Hepatocyte (in vitro differentiated cells): ENCODE measurements at regions not wholly inside any gene's neighbourhood (a gene's known extent, or its start where the extent isn't known, plus 50 kb on each side); places are given as distances from the start of the nearest gene placed in this dataset.

Experiments
- DNase-seq: peaks from one replicate; pipeline ENCODE4 v3.0.0-alpha.2; 2016; ENCODE audit warnings: low spot score
- H2AFZ ChIP-seq: fragments of 200-600 bp; sonication (generic); 2 replicates; pipeline ENCODE4 v1.6.0; 2016; ENCODE audit warnings: antibody characterized with exemption, mild to moderate bottlenecking
- H3K27ac ChIP-seq: fragments of 200-600 bp; sonication (generic); 2 replicates; pipeline ENCODE4 v1.5.1; 2016; ENCODE audit warnings: mild to moderate bottlenecking
- H3K27me3 ChIP-seq: fragments of 200-600 bp; sonication (generic); 2 replicates; pipeline ENCODE4 v1.6.1; 2016
- H3K36me3 ChIP-seq: fragments of 200-600 bp; sonication (generic); replicated peaks from 2 replicates; pipeline ENCODE4 v1.5.1; 2016; ENCODE audit warnings: low read depth; ENCODE audit not compliant: insufficient read depth
- H3K4me1 ChIP-seq: fragments of 200-600 bp; sonication (generic); 2 replicates; pipeline ENCODE4 v1.5.1; 2016; ENCODE audit warnings: mild to moderate bottlenecking, moderate library complexity; ENCODE audit not compliant: insufficient read depth
- H3K4me2 ChIP-seq: fragments of 200-600 bp; sonication (generic); 2 replicates; pipeline ENCODE4 v1.6.0; 2016
- H3K4me3 ChIP-seq: fragments of 200-600 bp; sonication (generic); 2 replicates; pipeline ENCODE4 v1.5.1; 2016; ENCODE audit warnings: mild to moderate bottlenecking
- H3K79me2 ChIP-seq: fragments of 200-600 bp; sonication (generic); 2 replicates; pipeline ENCODE4 v1.6.0; 2017; ENCODE audit warnings: mild to moderate bottlenecking
- H3K9me2 ChIP-seq: fragments of 200-600 bp; sonication (generic); replicated peaks from 2 replicates; pipeline ENCODE4 v1.6.0; 2017; ENCODE audit warnings: mild to moderate bottlenecking; ENCODE audit not compliant: insufficient read depth
- H3K9me3 ChIP-seq: fragments of 200-600 bp; sonication (generic); 2 replicates; pipeline ENCODE4 v1.5.1; 2016; ENCODE audit warnings: low read depth, mild to moderate bottlenecking
- H4K20me1 ChIP-seq: fragments of 200-600 bp; sonication (generic); 2 replicates; pipeline ENCODE4 v1.6.0; 2016; ENCODE audit warnings: mild to moderate bottlenecking; ENCODE audit not compliant: insufficient read depth, poor library complexity, severe bottlenecking
- EZH2 ChIP-seq: fragments of 200-600 bp; sonication (generic); IDR thresholded peaks from 2 replicates; pipeline ENCODE4 v1.6.1; 2016; ENCODE audit warnings: antibody characterized with exemption, mild to moderate bottlenecking, borderline replicate concordance
- EZH2phosphoT487 ChIP-seq: fragments of 200-600 bp; sonication (generic); IDR thresholded peaks from one replicate; pipeline ENCODE4 v1.6.1; 2018; ENCODE audit warnings: antibody characterized with exemption, mild to moderate bottlenecking, low read depth, moderate library complexity; ENCODE audit not compliant: unreplicated experiment, severe bottlenecking
- WGBS: methylation state at CpG from one replicate; pipeline ENCODE4 v1.1.6; 2016; ENCODE audit warnings: low lambda C conversion rate; ENCODE audit errors: missing lambda C conversion rate; 5-methylcytosine and 5-hydroxymethylcytosine counted together
- TF ChIP-seq, protein P1 (sequence below): fragments of 200-600 bp; sonication (generic); IDR thresholded peaks from 2 replicates; pipeline ENCODE4 v1.5.1; 2016; ENCODE audit warnings: antibody characterized with exemption, mild to moderate bottlenecking; ENCODE audit not compliant: poor library complexity

DNA sequence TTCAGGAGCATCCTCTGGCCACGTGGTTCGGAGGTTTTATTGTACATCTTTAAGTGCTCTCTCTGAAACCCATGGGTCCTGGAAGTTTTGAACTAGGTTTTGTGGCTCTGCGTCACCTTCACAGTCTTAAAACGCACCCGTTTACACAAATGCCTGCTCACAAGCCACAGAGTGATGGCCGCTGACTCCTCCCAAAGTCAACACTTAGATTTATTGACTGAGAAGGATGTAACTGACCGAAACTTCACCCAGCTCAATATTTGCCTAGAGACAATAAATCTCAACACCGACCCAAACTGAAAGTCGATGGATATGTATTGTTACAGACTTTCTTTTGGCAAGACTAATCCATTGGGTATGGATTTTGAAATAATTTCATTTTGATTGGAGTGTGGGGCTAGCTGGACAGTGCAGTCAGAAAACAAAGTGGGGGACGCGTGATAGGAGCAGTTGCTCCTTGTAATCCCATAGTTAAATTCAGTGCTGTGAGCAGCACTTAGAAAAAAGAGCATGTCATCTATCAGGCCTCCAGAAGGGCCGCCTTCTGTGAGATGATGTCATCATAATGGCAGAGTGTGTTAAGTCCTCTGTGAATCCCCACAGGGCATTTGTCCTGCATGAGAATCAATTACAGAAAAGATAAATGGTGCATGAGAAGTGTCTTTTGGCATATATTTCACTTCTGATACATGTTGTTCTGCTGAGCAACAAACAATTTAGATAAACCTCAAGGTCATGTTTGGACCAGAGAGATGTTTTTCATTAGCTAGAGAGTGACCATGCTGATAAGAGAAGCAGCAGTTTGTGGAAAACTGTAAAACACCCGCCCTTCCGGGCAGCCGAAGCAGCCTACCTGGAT lies 183.7 kb downstream of the INO80D start:
- TF ChIP-seq, protein P1, sequence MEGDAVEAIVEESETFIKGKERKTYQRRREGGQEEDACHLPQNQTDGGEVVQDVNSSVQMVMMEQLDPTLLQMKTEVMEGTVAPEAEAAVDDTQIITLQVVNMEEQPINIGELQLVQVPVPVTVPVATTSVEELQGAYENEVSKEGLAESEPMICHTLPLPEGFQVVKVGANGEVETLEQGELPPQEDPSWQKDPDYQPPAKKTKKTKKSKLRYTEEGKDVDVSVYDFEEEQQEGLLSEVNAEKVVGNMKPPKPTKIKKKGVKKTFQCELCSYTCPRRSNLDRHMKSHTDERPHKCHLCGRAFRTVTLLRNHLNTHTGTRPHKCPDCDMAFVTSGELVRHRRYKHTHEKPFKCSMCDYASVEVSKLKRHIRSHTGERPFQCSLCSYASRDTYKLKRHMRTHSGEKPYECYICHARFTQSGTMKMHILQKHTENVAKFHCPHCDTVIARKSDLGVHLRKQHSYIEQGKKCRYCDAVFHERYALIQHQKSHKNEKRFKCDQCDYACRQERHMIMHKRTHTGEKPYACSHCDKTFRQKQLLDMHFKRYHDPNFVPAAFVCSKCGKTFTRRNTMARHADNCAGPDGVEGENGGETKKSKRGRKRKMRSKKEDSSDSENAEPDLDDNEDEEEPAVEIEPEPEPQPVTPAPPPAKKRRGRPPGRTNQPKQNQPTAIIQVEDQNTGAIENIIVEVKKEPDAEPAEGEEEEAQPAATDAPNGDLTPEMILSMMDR, result no peak
- TF ChIP-seq EZH2phosphoT487 (no peak), EZH2 (no peak)
- WGBS, result 51% methylated on average over 15 of the region's 15 CpGs
- no peak overlapping the region for H2AFZ ChIP-seq
- H3K4me3 ChIP-seq, result no peak overlapping the region
- H3K4me2 ChIP-seq, result peak overlapping the region; percentile 49
- peak; percentile 75 for DNase-seq
- peaks cover 11% of the 10 kb centered on the region for H3K4me1 ChIP-seq
- H3K27ac ChIP-seq, result peak overlapping the region; percentile 84
- no peaks in the 10 kb centered on the region for H3K9me2 ChIP-seq
- H3K36me3 ChIP-seq, result no peaks in the 10 kb centered on the region
- H3K27me3 ChIP-seq, result no peaks in the 10 kb centered on the region
- no peaks in the 10 kb centered on the region for H3K79me2 ChIP-seq
- no peaks in the 10 kb centered on the region for H4K20me1 ChIP-seq
- H3K9me3 ChIP-seq, result no peaks in the 10 kb centered on the region

DNA sequence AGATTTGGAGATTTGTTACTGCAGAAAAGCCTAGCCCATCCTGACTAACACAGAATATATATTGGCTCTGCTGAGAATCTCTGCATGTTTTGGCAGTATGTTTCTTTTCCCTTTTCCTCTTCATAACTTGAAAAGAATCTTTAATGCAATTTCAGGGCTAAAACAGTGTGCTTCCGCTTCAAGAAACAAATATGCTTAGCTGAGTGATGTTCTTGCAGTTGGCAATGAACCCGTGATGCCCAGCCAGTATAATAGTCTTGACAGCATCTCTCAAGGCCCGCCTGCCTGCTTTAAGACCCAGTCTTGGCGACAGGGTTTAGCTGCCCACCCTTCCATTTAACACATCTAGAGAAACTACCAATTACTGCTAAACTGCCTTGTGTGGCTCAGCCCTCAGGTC lies 184.5 kb downstream of the INO80D start:
- H3K4me3 ChIP-seq, result no peak overlapping the region
- no peaks in the 10 kb centered on the region for H3K36me3 ChIP-seq
- 94% methylated on average over 4 of the region's 4 CpGs for WGBS
- H2AFZ ChIP-seq, result no peak overlapping the region
- no peak for TF ChIP-seq EZH2phosphoT487
- TF ChIP-seq, protein P1, result no peak
- no peak for TF ChIP-seq EZH2
- H3K79me2 ChIP-seq, result no peaks in the 10 kb centered on the region
- peaks cover 11% of the 10 kb centered on the region for H3K4me1 ChIP-seq
- peak overlapping the region; percentile 49 for H3K4me2 ChIP-seq
- peak overlapping the region; percentile 84 for H3K27ac ChIP-seq
- H3K9me3 ChIP-seq, result no peaks in the 10 kb centered on the region
- H4K20me1 ChIP-seq, result no peaks in the 10 kb centered on the region
- no peak for DNase-seq
- no peaks in the 10 kb centered on the region for H3K27me3 ChIP-seq
- no peaks in the 10 kb centered on the region for H3K9me2 ChIP-seq

DNA sequence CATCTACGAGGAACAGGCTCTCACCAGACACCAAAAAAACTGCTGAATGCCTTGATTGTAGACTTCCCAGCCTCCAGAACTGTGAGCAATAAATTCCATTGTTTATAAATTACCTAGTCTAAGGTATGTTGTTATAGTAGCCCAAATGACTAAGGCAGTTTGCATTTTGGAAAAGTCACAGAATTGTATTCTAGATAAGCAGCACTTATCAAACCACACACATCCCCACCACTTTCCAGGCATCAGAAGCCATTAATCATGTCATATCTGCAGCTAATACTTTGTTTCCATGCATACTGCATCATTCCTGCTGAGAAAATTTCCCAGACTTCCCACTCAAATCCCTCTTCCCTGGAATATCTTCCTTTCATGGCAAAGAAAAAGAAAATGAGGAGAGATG lies 187.2 kb downstream of the INO80D start:
- Histone ChIP-seq H4K20me1 (no peaks in the 10 kb centered on the region), H3K4me2 (no peak overlapping the region), H3K27me3 (no peaks in the 10 kb centered on the region), H3K79me2 (no peaks in the 10 kb centered on the region), H3K36me3 (no peaks in the 10 kb centered on the region), H3K27ac (no peak overlapping the region), H3K4me1 (peaks cover 16% of the 10 kb centered on the region), H3K4me3 (no peak overlapping the region), H2AFZ (no peak overlapping the region), H3K9me3 (no peaks in the 10 kb centered on the region), H3K9me2 (no peaks in the 10 kb centered on the region)
- TF ChIP-seq EZH2 (no peak), EZH2phosphoT487 (no peak)
- TF ChIP-seq, protein P1, result no peak
- 100% methylated on average over 1 of the region's 1 CpG for WGBS
- DNase-seq, result no peak
